MCF 10A (cell line): ENCODE measurements at regions not wholly inside any gene's neighbourhood (a gene's known extent, or its start where the extent isn't known, plus 50 kb on each side); places are given as distances from the start of the nearest gene placed in this dataset.

Experiments used
- BruUV-seq: library from RNA; stranded (reverse); fragments of 400-500 nt; replicated peaks from 2 replicates; lab custom pipeline; 2021; lab: Mats Ljungman, UMichigan
- CTCF ChIA-PET: fragments of 300-600 bp; sonication (Branson Sonifier 250); formaldehyde crosslinking; extraction: SDS; loops from one replicate; lab custom pipeline; 2021; ENCODE audit warnings: antibody characterized with exemption, inconsistent platforms; lab: Yijun Ruan, JAX
- POLR2A ChIA-PET: fragments of 300-600, 350-650 bp; sonication (Branson Sonifier 250); formaldehyde crosslinking; extraction: SDS; loops from one replicate; lab custom pipeline; 2020; ENCODE audit warnings: antibody characterized with exemption, inconsistent platforms; lab: Yijun Ruan, JAX
- DNase-seq: peaks from one replicate; pipeline ENCODE4 v3.0.0-alpha.2; 2018; ENCODE audit not compliant: unreplicated experiment
- H3K27ac Mint-ChIP-seq: one replicate; pipeline ENCODE4 v1.8.0; 2022; ENCODE audit warnings: mild to moderate bottlenecking, low read depth, mixed read lengths; ENCODE audit not compliant: unreplicated experiment
- H3K27me3 Mint-ChIP-seq: one replicate; pipeline ENCODE4 v1.8.0; 2022; ENCODE audit warnings: mixed read lengths; ENCODE audit not compliant: insufficient read depth, unreplicated experiment
- H3K36me3 Mint-ChIP-seq: one replicate; pipeline ENCODE4 v1.8.0; 2022; ENCODE audit warnings: mild to moderate bottlenecking, moderate library complexity, mixed read lengths; ENCODE audit not compliant: insufficient read depth, unreplicated experiment
- H3K4me1 Mint-ChIP-seq: one replicate; pipeline ENCODE4 v1.8.0; 2022; ENCODE audit warnings: mixed read lengths; ENCODE audit not compliant: insufficient read depth, unreplicated experiment
- H3K4me3 Mint-ChIP-seq: one replicate; pipeline ENCODE4 v1.8.0; 2022; ENCODE audit warnings: mild to moderate bottlenecking, moderate library complexity, mixed read lengths; ENCODE audit not compliant: unreplicated experiment
- H3K9me3 Mint-ChIP-seq: one replicate; pipeline ENCODE4 v1.8.0; 2022; ENCODE audit warnings: mixed read lengths; ENCODE audit not compliant: unreplicated experiment
- intact Hi-C: fragments of 100-400 bp; cut with micrococcal nuclease; formaldehyde crosslinking; loops from 2 replicates; pipeline ENCODE4 v1.14.1; 2022
- TF ChIP-seq, protein P1 (sequence below): fragments of 200-600 bp; IDR thresholded peaks from one replicate; pipeline ENCODE4 v1.8.0; 2022; ENCODE audit warnings: antibody characterized with exemption, mild to moderate bottlenecking; ENCODE audit not compliant: unreplicated experiment

DNA sequence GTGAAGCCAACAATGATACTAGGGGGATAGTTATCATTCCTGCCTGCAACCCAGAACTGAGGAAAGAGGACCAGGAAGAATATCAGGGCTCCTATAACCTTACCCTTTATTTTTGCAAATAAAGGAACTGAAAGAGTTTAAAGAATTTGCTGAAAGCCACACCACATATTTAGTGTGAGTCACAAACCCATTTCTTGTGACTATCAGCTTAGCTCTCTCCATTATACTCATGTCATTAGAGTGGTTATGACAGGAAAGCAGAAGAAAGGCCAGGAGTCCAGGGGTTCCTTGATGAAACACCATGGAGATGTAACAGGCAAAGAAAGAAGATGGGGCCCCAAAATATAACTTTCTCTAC lies 141.1 kb upstream of the SAMSN1 start:
- CTCF ChIA-PET, result interaction anchor here (1.1 kb wide), 1 partner anchor 18 kb away, joined by 3 read pairs; no protein-coding TSS in a partner anchor
- intact Hi-C loops, result no loop called here
- Mint-ChIP-seq H3K4me3 (no peak overlapping the region), H3K9me3 (no peaks in the 10 kb centered on the region), H3K4me1 (peaks cover 11% of the 10 kb centered on the region), H3K27me3 (no peaks in the 10 kb centered on the region), H3K36me3 (no peaks in the 10 kb centered on the region), H3K27ac (no peak overlapping the region)
- TF ChIP-seq, protein P1, sequence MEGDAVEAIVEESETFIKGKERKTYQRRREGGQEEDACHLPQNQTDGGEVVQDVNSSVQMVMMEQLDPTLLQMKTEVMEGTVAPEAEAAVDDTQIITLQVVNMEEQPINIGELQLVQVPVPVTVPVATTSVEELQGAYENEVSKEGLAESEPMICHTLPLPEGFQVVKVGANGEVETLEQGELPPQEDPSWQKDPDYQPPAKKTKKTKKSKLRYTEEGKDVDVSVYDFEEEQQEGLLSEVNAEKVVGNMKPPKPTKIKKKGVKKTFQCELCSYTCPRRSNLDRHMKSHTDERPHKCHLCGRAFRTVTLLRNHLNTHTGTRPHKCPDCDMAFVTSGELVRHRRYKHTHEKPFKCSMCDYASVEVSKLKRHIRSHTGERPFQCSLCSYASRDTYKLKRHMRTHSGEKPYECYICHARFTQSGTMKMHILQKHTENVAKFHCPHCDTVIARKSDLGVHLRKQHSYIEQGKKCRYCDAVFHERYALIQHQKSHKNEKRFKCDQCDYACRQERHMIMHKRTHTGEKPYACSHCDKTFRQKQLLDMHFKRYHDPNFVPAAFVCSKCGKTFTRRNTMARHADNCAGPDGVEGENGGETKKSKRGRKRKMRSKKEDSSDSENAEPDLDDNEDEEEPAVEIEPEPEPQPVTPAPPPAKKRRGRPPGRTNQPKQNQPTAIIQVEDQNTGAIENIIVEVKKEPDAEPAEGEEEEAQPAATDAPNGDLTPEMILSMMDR, result no peak
- DNase-seq, result no peak
- BruUV-seq, result no TSS peak
- POLR2A ChIA-PET, result no interaction called here

- no peaks in the 10 kb centered on the region for H3K9me3 Mint-ChIP-seq
- H3K36me3 Mint-ChIP-seq, result no peaks in the 10 kb centered on the region
- no peak overlapping the region for H3K4me3 Mint-ChIP-seq
- ChIA-PET CTCF (interaction anchor here (1.1 kb wide), 1 partner anchor 19 kb away, joined by 3 read pairs; no protein-coding TSS in a partner anchor), POLR2A (no interaction called here)
- peaks cover 11% of the 10 kb centered on the region for H3K4me1 Mint-ChIP-seq
- no peak overlapping the region for H3K27ac Mint-ChIP-seq
- no peaks in the 10 kb centered on the region for H3K27me3 Mint-ChIP-seq
- DNase-seq, result no peak
- no TSS peak for BruUV-seq
- intact Hi-C loops, result no loop called here
- TF ChIP-seq, protein P1, result no peak
Measured at GRCh38 chr21:14686466-14687267, 140.6 kb upstream of the SAMSN1 start.

- Mint-ChIP-seq H3K36me3 (no peaks in the 10 kb centered on the region), H3K9me3 (no peaks in the 10 kb centered on the region), H3K27me3 (no peaks in the 10 kb centered on the region), H3K27ac (no peak overlapping the region), H3K4me1 (peaks cover 4% of the 10 kb centered on the region), H3K4me3 (no peak overlapping the region)
- CTCF ChIA-PET, result no interaction called here
- no peak for DNase-seq
- intact Hi-C loops, result no loop called here
- no TSS peak for BruUV-seq
- POLR2A ChIA-PET, result interaction anchor here (0.6 to 0.9 kb wide), 3 partner anchors 10 to 12 kb away, joined by 3 read pairs; no protein-coding TSS in a partner anchor
- TF ChIP-seq, protein P1, result no peak
Measured at GRCh38 chr21:14685568-14685967, 139.5 kb upstream of the SAMSN1 start.

- Mint-ChIP-seq H3K9me3 (no peaks in the 10 kb centered on the region), H3K36me3 (no peaks in the 10 kb centered on the region), H3K27ac (no peak overlapping the region), H3K27me3 (no peaks in the 10 kb centered on the region), H3K4me1 (no peaks in the 10 kb centered on the region), H3K4me3 (no peak overlapping the region)
- no peak for DNase-seq
- POLR2A ChIA-PET, result no interaction called here
- CTCF ChIA-PET, result interaction anchor here (0.8 kb wide), 1 partner anchor 168 kb away, joined by 3 read pairs; no protein-coding TSS in a partner anchor
- intact Hi-C loops, result no loop called here
- TF ChIP-seq, protein P1, result no peak
- BruUV-seq, result no TSS peak
Measured at GRCh38 chr21:14684071-14684470, 138.0 kb upstream of the SAMSN1 start.
